Right lobe of liver (tissue), 6 donors: ENCODE measurements at regions not wholly inside any gene's neighbourhood (a gene's known extent, or its start where the extent isn't known, plus 50 kb on each side); places are given as distances from the start of the nearest gene placed in this dataset.

Experiments used
- ATAC-seq, 4 donors: fragments of 200-7000 bp; cut with Tn5 transposase; one replicate each; pipeline ENCODE4 v1.9.1; 2020; ENCODE audit warnings: mild to moderate bottlenecking in 4 of 4, moderate library complexity in 4 of 4
- DNase-seq, 3 donors: peaks; one replicate each; pipeline ENCODE4 v3.0.0-alpha.2; 2020
- H3K27ac ChIP-seq, 3 donors: fragments of 200-600 bp; one replicate each; pipeline ENCODE4 v1.8.0; 2022
- H3K27me3 ChIP-seq, 2 donors: fragments of 200-600 bp; one replicate each; pipeline ENCODE4 v1.8.0; 2022
- H3K36me3 ChIP-seq, 4 donors: fragments of 200-600 bp; sonication (generic) in 1 of 4; one replicate each; pipeline versions ENCODE4 v1.5.1 to v1.8.0; 2017 to 2022; ENCODE audit warnings: control low read depth in 1 of 4
- H3K4me1 ChIP-seq, 4 donors: fragments of 200-600 bp; sonication (generic) in 1 of 4; one replicate each; pipeline versions ENCODE4 v1.5.1 to v1.8.0; 2017 to 2022; ENCODE audit warnings: control low read depth in 1 of 4
- H3K4me3 ChIP-seq, 3 donors: fragments of 200-600 bp; one replicate each; pipeline ENCODE4 v1.8.0; 2022
- H3K9me3 ChIP-seq, 4 donors: fragments of 200-600 bp; sonication (generic) in 1 of 4; one replicate each; pipeline versions ENCODE4 v1.5.1 to v1.8.0; 2017 to 2022; ENCODE audit warnings: control low read depth in 1 of 4
- CTCF ChIP-seq, 4 donors: fragments of 200-600 bp in 3 of 4; fragments of 450-650 bp in 1 of 4; IDR thresholded peaks; one replicate each; pipeline versions ENCODE4 v1.5.1 to v1.8.0; 2016 to 2022; ENCODE audit warnings: antibody characterized with exemption in 4 of 4, mild to moderate bottlenecking in 2 of 4
- POLR2A ChIP-seq: fragments of 450-650 bp; IDR thresholded peaks from one replicate; pipeline ENCODE4 v1.6.1; 2017; ENCODE audit warnings: antibody characterized with exemption, mild to moderate bottlenecking
- WGBS: methylation state at CpG from one replicate; pipeline ENCODE4 v1.1.6; 2018; ENCODE audit warnings: low coverage, low lambda C conversion rate; ENCODE audit not compliant: insufficient coverage; ENCODE audit errors: missing lambda C conversion rate; 5-methylcytosine and 5-hydroxymethylcytosine counted together
- intact Hi-C, 2 donors: fragments of 100-400 bp; cut with DNase I; formaldehyde crosslinking; loops; one replicate each; pipeline versions ENCODE4 v1.11.2 to v1.14.1; 2022
- donor health status: DM: no; HTN: yes; CAD: no.
- donor health status: DM: no; HTN: no; CAD: no.
- donor health status: DM: no; HTN: no; CAD: no.
- donor health status: DM: no; HTN: yes; CAD: no.
- donor health status: DM: no; HTN: yes; CAD: no.

- Histone ChIP-seq H3K9me3 (no peaks in the 10 kb centered on the region), H3K36me3 (no peaks in the 10 kb centered on the region), H3K27me3 (no peaks in the 10 kb centered on the region), H3K4me3 (no peak overlapping the region), H3K27ac (no peak overlapping the region), H3K4me1 (no peaks in the 10 kb centered on the region)
- intact Hi-C loops, result no loop called here
- ATAC-seq (no peak), DNase-seq (no peak)
- WGBS, result 80% methylated on average over 4 of the region's 4 CpGs
- no peak for TF ChIP-seq POLR2A
- TF ChIP-seq CTCF (IDR thresholded peaks at IDR 0.05), result no peak
Observed at GRCh38 chr2:7400628-7401027, 483.4 kb downstream of the RNF144A start.

DNA sequence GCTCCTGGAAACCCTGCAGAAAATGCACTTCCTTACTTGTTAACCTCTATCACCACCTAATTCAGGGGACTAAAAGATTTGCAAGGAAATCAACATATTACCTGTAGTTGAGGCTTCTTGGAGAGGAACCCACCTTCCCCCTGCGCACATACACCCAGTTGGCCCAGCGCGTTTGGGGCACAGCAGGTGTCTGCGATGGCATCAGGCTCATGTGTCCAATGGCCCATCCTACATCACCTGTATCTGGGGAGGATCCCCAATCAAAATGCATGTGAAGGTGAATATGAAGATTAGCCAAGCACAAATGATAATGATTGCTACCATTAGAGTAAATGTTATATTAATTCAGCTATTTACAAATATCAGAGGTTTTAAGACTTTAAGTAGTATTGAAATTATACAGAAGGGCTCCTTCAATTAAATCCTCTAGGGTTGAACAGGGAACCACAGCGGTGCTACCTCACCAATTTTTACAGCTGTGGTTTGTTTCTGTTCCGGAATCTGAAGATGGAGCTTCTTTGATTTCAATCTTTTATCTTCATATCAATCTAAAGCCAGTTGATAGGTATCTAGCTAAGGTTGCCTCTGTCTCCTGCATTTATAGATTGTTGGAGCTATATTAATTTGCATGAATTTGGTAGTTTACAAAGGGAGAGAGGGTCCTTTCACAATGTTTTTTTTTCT, 486.0 kb downstream of the RNF144A start:
- H3K27me3 ChIP-seq, result no peaks in the 10 kb centered on the region
- 79% methylated on average over 6 of the region's 6 CpGs for WGBS
- H3K27ac ChIP-seq, result no peak overlapping the region
- H3K4me1 ChIP-seq, result no peaks in the 10 kb centered on the region
- ATAC-seq, result no peak
- TF ChIP-seq POLR2A (no peak), CTCF (IDR thresholded peaks at IDR 0.05) (no peak)
- H3K9me3 ChIP-seq, result no peaks in the 10 kb centered on the region
- H3K36me3 ChIP-seq, result no peaks in the 10 kb centered on the region
- H3K4me3 ChIP-seq, result no peak overlapping the region
- intact Hi-C loops, result no loop called here
- DNase-seq, result no peak

- no peak for TF ChIP-seq CTCF (IDR thresholded peaks at IDR 0.05)
- no peak for TF ChIP-seq POLR2A
- intact Hi-C loops, result no loop called here
- no peak for DNase-seq
- H3K9me3 ChIP-seq, result no peaks in the 10 kb centered on the region
- no peaks in the 10 kb centered on the region for H3K4me1 ChIP-seq
- 60% methylated on average over 8 of the region's 9 CpGs for WGBS
- H3K36me3 ChIP-seq, result no peaks in the 10 kb centered on the region
- no peaks in the 10 kb centered on the region for H3K27me3 ChIP-seq
- no peak overlapping the region for H3K27ac ChIP-seq
- ATAC-seq, result no peak
- H3K4me3 ChIP-seq, result no peak overlapping the region
Observed at GRCh38 chr2:7405861-7406715, 488.9 kb downstream of the RNF144A start.

GRCh38 chr2:7407001-7407400, 489.8 kb downstream of the RNF144A start:
- intact Hi-C loops, result no loop called here
- Histone ChIP-seq H3K9me3 (no peaks in the 10 kb centered on the region), H3K4me3 (no peak overlapping the region), H3K36me3 (no peaks in the 10 kb centered on the region), H3K27ac (no peak overlapping the region), H3K27me3 (no peaks in the 10 kb centered on the region), H3K4me1 (no peaks in the 10 kb centered on the region)
- TF ChIP-seq CTCF (IDR thresholded peaks at IDR 0.05), result no peak
- no peak for TF ChIP-seq POLR2A
- DNase-seq, result no peak
- 72% methylated on average over 7 of the region's 7 CpGs for WGBS
- no peak for ATAC-seq
